ENCODE measurements at regions not wholly inside any gene's neighbourhood (a gene's known extent, or its start where the extent isn't known, plus 50 kb on each side); places are given as distances from the start of the nearest gene placed in this dataset.

GRCh38 chr12:127304751-127305725 lies 961.9 kb upstream of the TMEM132C start:
- no peak for TF ChIP-seq CTCF (IDR thresholded peaks at IDR 0.05)
- TF ChIP-seq POLR2A (IDR thresholded peaks at IDR 0.05) = no peak

Measured in stomach (tissue), 4 donors.